ENCODE measurements at regions not wholly inside any gene's neighbourhood (a gene's known extent, or its start where the extent isn't known, plus 50 kb on each side); places are given as distances from the start of the nearest gene placed in this dataset.

DNA sequence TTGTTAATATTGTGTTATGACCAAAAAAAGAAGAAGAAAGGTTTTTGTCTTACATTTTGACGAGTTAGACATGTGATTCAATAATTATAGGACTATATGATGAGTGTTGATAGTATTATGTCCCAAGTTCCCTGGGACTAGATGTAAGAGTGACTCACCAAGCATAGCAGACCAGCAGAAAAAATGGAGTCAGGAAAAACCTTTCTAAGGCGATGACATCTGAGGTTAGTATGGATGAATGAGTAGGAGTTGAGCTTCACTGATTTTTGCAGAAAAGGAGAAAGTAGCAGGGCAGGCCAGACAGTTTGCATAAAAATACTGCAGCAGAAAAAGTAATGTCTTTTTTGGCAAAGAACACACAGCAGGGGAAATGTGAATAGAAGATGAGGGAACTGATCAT lies 1041.3 kb upstream of the ADGRL4 start:
- in situ Hi-C loops (cut with MboI; ENCODE audit: low sequenced_read_pairs in 4 of 4) (no loop called here), intact Hi-C loops (cut with DNase I; ENCODE audit: low total_unique reads) (no loop called here)
- Histone ChIP-seq H3K4me3 (no peak overlapping the region), H3K4me1 (no peaks in the 10 kb centered on the region), H3K27ac (no peak overlapping the region), H3K36me3 (no peaks in the 10 kb centered on the region), H3K27me3 (no peaks in the 10 kb centered on the region), H3K9me3 (no peaks in the 10 kb centered on the region)
- DNase-seq (no peak), ATAC-seq (no peak)
- TF ChIP-seq, protein P1, sequence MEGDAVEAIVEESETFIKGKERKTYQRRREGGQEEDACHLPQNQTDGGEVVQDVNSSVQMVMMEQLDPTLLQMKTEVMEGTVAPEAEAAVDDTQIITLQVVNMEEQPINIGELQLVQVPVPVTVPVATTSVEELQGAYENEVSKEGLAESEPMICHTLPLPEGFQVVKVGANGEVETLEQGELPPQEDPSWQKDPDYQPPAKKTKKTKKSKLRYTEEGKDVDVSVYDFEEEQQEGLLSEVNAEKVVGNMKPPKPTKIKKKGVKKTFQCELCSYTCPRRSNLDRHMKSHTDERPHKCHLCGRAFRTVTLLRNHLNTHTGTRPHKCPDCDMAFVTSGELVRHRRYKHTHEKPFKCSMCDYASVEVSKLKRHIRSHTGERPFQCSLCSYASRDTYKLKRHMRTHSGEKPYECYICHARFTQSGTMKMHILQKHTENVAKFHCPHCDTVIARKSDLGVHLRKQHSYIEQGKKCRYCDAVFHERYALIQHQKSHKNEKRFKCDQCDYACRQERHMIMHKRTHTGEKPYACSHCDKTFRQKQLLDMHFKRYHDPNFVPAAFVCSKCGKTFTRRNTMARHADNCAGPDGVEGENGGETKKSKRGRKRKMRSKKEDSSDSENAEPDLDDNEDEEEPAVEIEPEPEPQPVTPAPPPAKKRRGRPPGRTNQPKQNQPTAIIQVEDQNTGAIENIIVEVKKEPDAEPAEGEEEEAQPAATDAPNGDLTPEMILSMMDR (IDR thresholded peaks at IDR 0.05 in 4 of 5, conservative IDR thresholded peaks at IDR 0.05 in 1 of 5): no peak
- no peak for TF ChIP-seq POLR2A (IDR thresholded peaks at IDR 0.05)

DNA sequence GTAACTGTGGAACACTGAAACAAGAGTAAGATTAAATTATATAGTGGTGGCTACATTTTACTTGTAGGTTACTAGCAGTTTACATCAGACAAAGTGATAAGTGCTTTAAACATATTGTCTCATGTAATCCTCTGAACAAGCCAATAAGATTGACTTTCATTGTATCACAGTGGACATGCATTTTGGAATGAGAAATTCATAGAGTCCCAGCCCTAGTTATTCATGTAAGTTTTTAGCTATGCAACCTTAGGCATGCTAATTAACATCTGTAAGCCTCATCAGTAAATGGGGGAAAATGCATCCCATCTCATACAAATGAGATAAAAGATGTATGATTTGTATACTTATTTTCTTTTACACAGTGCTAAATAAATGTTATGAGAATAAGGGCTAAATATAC lies 1038.1 kb upstream of the ADGRL4 start:
- H3K4me3 ChIP-seq: no peak overlapping the region
- DNase-seq: no peak
- H3K9me3 ChIP-seq: no peaks in the 10 kb centered on the region
- intact Hi-C loops (cut with DNase I; ENCODE audit: low total_unique reads): no loop called here
- H3K4me1 ChIP-seq: no peaks in the 10 kb centered on the region
- no peaks in the 10 kb centered on the region for H3K27me3 ChIP-seq
- no peak for TF ChIP-seq POLR2A (IDR thresholded peaks at IDR 0.05)
- TF ChIP-seq, protein P1 (IDR thresholded peaks at IDR 0.05 in 4 of 5, conservative IDR thresholded peaks at IDR 0.05 in 1 of 5): no peak
- H3K36me3 ChIP-seq: no peaks in the 10 kb centered on the region
- H3K27ac ChIP-seq: no peak overlapping the region
- ATAC-seq: no peak
- in situ Hi-C loops (cut with MboI; ENCODE audit: low sequenced_read_pairs in 4 of 4): no loop called here

DNA sequence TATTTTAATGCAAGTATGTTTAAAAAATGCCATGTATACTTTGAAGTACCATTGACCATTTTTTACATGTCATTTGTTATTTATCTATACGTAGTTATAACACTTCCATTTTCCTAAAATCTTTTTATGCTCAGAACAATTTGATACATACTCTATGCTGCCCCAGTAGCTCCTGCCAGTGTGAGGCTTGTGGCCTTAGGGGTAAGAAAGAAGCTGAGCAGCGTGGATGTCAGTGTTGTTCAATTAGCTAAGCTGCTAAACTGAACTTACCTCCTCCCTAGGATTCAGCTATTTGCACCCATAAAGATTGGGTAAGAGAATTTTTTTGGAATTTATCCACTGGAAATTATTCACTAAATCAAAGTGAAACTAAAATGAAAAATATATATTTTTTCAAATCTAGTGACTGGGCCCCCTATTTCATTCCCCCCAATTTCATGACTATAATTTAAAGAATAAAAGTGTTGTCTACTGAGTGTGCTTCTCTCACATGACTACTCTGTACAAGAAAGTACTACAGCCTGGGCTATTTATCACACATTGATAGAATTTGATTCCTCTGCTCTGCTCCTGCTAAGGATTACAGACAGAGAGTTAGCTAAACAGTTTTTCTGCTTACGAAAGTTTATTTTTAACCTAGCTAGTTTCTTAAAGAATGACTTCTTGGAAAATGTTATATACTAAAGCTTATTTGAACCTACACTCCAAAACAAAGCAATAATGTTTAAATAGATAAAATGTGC lies 1030.3 kb upstream of the ADGRL4 start:
- ATAC-seq (no peak), DNase-seq (no peak)
- intact Hi-C loops (cut with DNase I; ENCODE audit: low total_unique reads) (no loop called here), in situ Hi-C loops (cut with MboI; ENCODE audit: low sequenced_read_pairs in 4 of 4) (no loop called here)
- Histone ChIP-seq H3K27me3 (no peaks in the 10 kb centered on the region), H3K4me1 (no peaks in the 10 kb centered on the region), H3K9me3 (no peaks in the 10 kb centered on the region), H3K4me3 (no peak overlapping the region), H3K27ac (no peak overlapping the region), H3K36me3 (no peaks in the 10 kb centered on the region)
- no peak for TF ChIP-seq POLR2A (IDR thresholded peaks at IDR 0.05)
- TF ChIP-seq, protein P1 (IDR thresholded peaks at IDR 0.05 in 4 of 5, conservative IDR thresholded peaks at IDR 0.05 in 1 of 5): no peak

DNA sequence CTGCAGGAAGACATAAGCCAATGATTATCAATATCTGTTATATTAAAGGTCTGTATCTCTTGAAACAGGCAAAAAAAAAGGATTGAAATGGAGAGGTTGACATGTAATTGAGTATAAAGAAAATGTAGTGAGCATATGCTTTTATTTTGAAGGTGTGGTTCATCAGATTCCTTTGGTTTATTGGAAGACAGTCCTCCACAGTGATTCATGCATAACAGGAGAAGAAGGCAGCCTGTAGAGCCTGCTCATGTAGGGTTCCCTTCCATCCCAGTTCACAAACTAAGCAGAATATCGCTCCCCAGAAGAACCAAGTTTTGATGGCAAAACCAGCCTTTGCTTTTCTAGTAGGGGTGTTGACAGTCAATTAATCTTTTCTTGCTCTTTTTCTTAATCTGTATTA lies 1016.8 kb upstream of the ADGRL4 start:
- Histone ChIP-seq H3K9me3 (no peaks in the 10 kb centered on the region), H3K4me1 (no peaks in the 10 kb centered on the region), H3K4me3 (no peak overlapping the region), H3K36me3 (no peaks in the 10 kb centered on the region), H3K27me3 (no peaks in the 10 kb centered on the region), H3K27ac (no peak overlapping the region)
- no peak for DNase-seq
- TF ChIP-seq, protein P1 (IDR thresholded peaks at IDR 0.05 in 4 of 5, conservative IDR thresholded peaks at IDR 0.05 in 1 of 5): no peak
- TF ChIP-seq POLR2A (IDR thresholded peaks at IDR 0.05): no peak
- no peak for ATAC-seq
- intact Hi-C loops (cut with DNase I; ENCODE audit: low total_unique reads) (no loop called here), in situ Hi-C loops (cut with MboI; ENCODE audit: low sequenced_read_pairs in 4 of 4) (no loop called here)

DNA sequence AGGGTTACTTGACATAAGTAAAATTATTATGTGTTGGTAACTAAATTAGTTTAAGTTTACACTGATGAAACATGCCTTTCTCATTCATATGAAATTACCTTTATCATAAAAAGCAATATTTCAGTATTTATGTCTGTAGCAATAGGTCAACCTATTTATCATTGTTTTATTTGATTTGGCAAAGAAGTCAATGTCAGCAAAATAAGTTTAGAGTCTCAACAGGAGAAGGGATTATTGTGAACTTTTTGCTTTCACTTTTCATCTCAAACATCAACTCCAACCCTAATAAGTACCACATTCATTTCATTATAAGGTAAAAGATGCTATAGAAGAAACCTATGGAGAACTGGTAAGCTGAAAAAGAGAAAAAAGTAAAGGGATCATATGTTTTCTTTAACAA lies 1015.4 kb upstream of the ADGRL4 start:
- in situ Hi-C loops (cut with MboI; ENCODE audit: low sequenced_read_pairs in 4 of 4) (no loop called here), intact Hi-C loops (cut with DNase I; ENCODE audit: low total_unique reads) (no loop called here)
- Histone ChIP-seq H3K9me3 (no peaks in the 10 kb centered on the region), H3K4me1 (no peaks in the 10 kb centered on the region), H3K36me3 (no peaks in the 10 kb centered on the region), H3K27ac (no peak overlapping the region), H3K27me3 (no peaks in the 10 kb centered on the region), H3K4me3 (no peak overlapping the region)
- no peak for DNase-seq
- ATAC-seq: no peak
- TF ChIP-seq, protein P1 (IDR thresholded peaks at IDR 0.05 in 4 of 5, conservative IDR thresholded peaks at IDR 0.05 in 1 of 5): no peak
- TF ChIP-seq POLR2A (IDR thresholded peaks at IDR 0.05): no peak
